ENCODE measurements at regions not wholly inside any gene's neighbourhood (a gene's known extent, or its start where the extent isn't known, plus 50 kb on each side); places are given as distances from the start of the nearest gene placed in this dataset.

DNA sequence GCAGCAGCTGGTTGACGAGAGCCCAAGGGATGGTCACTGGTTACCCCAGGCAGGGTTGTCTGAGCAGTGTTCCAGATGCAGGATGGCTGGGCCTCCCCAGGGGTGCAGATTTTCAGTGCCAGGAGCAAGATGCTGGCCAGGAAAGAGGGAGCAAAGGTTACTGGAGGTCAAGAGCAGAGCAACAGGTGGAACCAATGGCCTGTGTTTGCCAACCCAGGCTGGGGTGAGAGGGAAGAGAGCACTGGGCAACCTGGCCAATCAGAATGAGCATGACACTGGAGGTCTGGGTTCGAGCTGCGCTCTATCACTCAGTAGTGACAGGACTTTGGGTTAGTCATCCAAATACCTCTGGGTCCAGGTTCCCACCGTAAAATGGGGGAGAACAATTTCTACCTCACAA is 90.6 kb upstream of the TLE3 start:
- TF ChIP-seq CTCF (conservative IDR thresholded peaks at IDR 0.05; ENCODE audit: low read depth, low read length), result no peak
- TF ChIP-seq MXI1 (IDR thresholded peaks at IDR 0.05; ENCODE audit: borderline replicate concordance, low read depth, low read length), result no peak
- no peak for TF ChIP-seq RFX5 (IDR thresholded peaks at IDR 0.05; ENCODE audit: low read depth, low read length)
- no peak for TF ChIP-seq POLR2A (IDR thresholded peaks at IDR 0.05; ENCODE audit: low read depth, low read length)
- no peak for TF ChIP-seq CEBPB (IDR thresholded peaks at IDR 0.05; ENCODE audit: low read depth, low read length)
- TF ChIP-seq USF2 (IDR thresholded peaks at IDR 0.05; ENCODE audit: low read depth, low read length), result no peak
- TF ChIP-seq MAZ (IDR thresholded peaks at IDR 0.05; ENCODE audit: borderline replicate concordance, low read depth, low read length), result no peak
- no peak for TF ChIP-seq BHLHE40 (IDR thresholded peaks at IDR 0.05; ENCODE audit: low read depth, low read length)
